H1 (cell line): ENCODE measurements at regions not wholly inside any gene's neighbourhood (a gene's known extent, or its start where the extent isn't known, plus 50 kb on each side); places are given as distances from the start of the nearest gene placed in this dataset.

ENCODE experiments used
- CTCF ChIA-PET: fragments of 300-600 bp; sonication (Branson Sonifier 250); formaldehyde crosslinking; loops from one replicate; lab custom pipeline; 2021; ENCODE audit not compliant: partially characterized antibody; lab: Charles Lee
- POLR2A ChIA-PET: fragments of 300-600 bp; sonication (Branson Sonifier 250); formaldehyde crosslinking; loops from one replicate; lab custom pipeline; 2021; ENCODE audit warnings: inconsistent platforms; ENCODE audit not compliant: partially characterized antibody; lab: Charles Lee
- DNase-seq, 2 experiments: peaks; one replicate each; pipeline versions ENCODE4 v3.0.0 to v3.0.0-alpha.2; 2010 to 2022; ENCODE audit warnings: low spot score in 2 of 2, low read depth in 1 of 2, mixed read lengths in 1 of 2
- FAIRE-seq: peaks from 2 replicates; lab custom pipeline; 2011; peaks lifted over from hg19 to GRCh38; lab: Jason Lieb, UNC
- H2AFZ ChIP-seq: 2 replicates; pipeline ENCODE4 v1.8.1; 2012; ENCODE audit warnings: low read length, inconsistent platforms
- H2AK5ac ChIP-seq: 2 replicates; pipeline ENCODE4 v1.6.1; 2013; ENCODE audit warnings: low read depth, low read length
- H2BK120ac ChIP-seq: replicated peaks from 2 replicates; pipeline ENCODE3; 2013; ENCODE audit warnings: low read depth, low read length, inconsistent platforms
- H2BK12ac ChIP-seq: 2 replicates; pipeline ENCODE4 v1.6.1; 2013; ENCODE audit warnings: low read depth, low read length
- H2BK15ac ChIP-seq: 2 replicates; pipeline ENCODE4 v1.6.1; 2013; ENCODE audit warnings: low read length
- H2BK20ac ChIP-seq: 2 replicates; pipeline ENCODE4 v1.6.1; 2013; ENCODE audit warnings: low read length
- H2BK5ac ChIP-seq: 2 replicates; pipeline ENCODE4 v1.6.1; 2013; ENCODE audit warnings: low read depth, low read length
- H3K14ac ChIP-seq: 2 replicates; pipeline ENCODE4 v1.6.1; 2013; ENCODE audit warnings: inconsistent platforms; ENCODE audit not compliant: insufficient read length
- H3K18ac ChIP-seq: 2 replicates; pipeline ENCODE4 v1.6.1; 2013; ENCODE audit warnings: low read length; ENCODE audit errors: extremely low read depth
- H3K23ac ChIP-seq: 2 replicates; pipeline ENCODE4 v1.6.1; 2013; ENCODE audit warnings: inconsistent platforms; ENCODE audit not compliant: insufficient read length
- H3K23me2 ChIP-seq: 2 replicates; pipeline ENCODE4 v1.6.1; 2013; ENCODE audit warnings: low read depth, low read length
- H3K27ac ChIP-seq: 2 replicates; pipeline ENCODE4 v1.6.1; 2011; ENCODE audit warnings: low read depth, low read length, inconsistent platforms
- H3K27me3 ChIP-seq, 4 experiments: replicated peaks in 1 of 4; 1 replicate in 1 of 4; 2 replicates in 3 of 4; pipeline versions ENCODE4 v1.6.1 to v1.8.1; 2011 to 2013; ENCODE audit warnings: low read length in 3 of 4, mild to moderate bottlenecking in 3 of 4, inconsistent platforms in 2 of 4, mixed read lengths in 2 of 4, moderate library complexity in 1 of 4; ENCODE audit not compliant: control insufficient read depth in 3 of 4, insufficient read depth in 3 of 4; ENCODE audit errors: extremely low read depth in 1 of 4
- H3K36me3 ChIP-seq, 4 experiments: 2 replicates each; pipeline versions ENCODE4 v1.6.1 to v1.8.1; 2011 to 2013; ENCODE audit warnings: mild to moderate bottlenecking in 4 of 4, low read length in 3 of 4, moderate library complexity in 2 of 4, control low read depth in 1 of 4, inconsistent platforms in 1 of 4; ENCODE audit not compliant: insufficient read depth in 4 of 4, control insufficient read depth in 2 of 4
- H3K4ac ChIP-seq: replicated peaks from 2 replicates; pipeline ENCODE3; 2013; ENCODE audit warnings: low read length, low read depth, mixed read lengths, inconsistent platforms; ENCODE audit not compliant: insufficient read length
- H3K4me1 ChIP-seq, 4 experiments: replicated peaks in 1 of 4; 1 replicate in 1 of 4; 2 replicates in 3 of 4; pipeline versions ENCODE4 v1.6.1 to v1.8.1; 2011 to 2013; ENCODE audit warnings: low read length in 3 of 4, inconsistent platforms in 2 of 4, mixed read lengths in 1 of 4; ENCODE audit not compliant: insufficient read depth in 4 of 4, control insufficient read depth in 3 of 4
- H3K4me2 ChIP-seq, 2 experiments: 2 replicates each; pipeline versions ENCODE4 v1.6.1 to v1.8.1; 2011 to 2013; ENCODE audit warnings: low read depth in 2 of 2, low read length in 2 of 2, control low read depth in 1 of 2, inconsistent platforms in 1 of 2, mild to moderate bottlenecking in 1 of 2; ENCODE audit not compliant: insufficient read depth in 1 of 2
- H3K4me3 ChIP-seq, 4 experiments: fragments of 200-600, 300-600 bp in 1 of 4; sonication (generic), shearing (Covaris generic), sonication (Bioruptor Twin) in 1 of 4; 2 replicates each; pipeline versions ENCODE4 v1.5.1 to v1.8.1; 2011 to 2016; ENCODE audit warnings: low read length in 4 of 4, low read depth in 3 of 4, control low read depth in 2 of 4, inconsistent platforms in 2 of 4, mild to moderate bottlenecking in 2 of 4, mixed read lengths in 1 of 4, moderate library complexity in 1 of 4; ENCODE audit not compliant: insufficient read depth in 2 of 4; ENCODE audit errors: extremely low read depth in 1 of 4
- H3K56ac ChIP-seq: replicated peaks from 2 replicates; pipeline ENCODE3; 2013; ENCODE audit warnings: low read depth, mild to moderate bottlenecking, mixed read lengths, low read length, inconsistent platforms; ENCODE audit not compliant: insufficient read length
- H3K79me1 ChIP-seq: 2 replicates; pipeline ENCODE4 v1.6.1; 2013; ENCODE audit warnings: low read depth, low read length, control low read depth
- H3K79me2 ChIP-seq, 2 experiments: 2 replicates each; pipeline versions ENCODE4 v1.6.1 to v1.8.1; 2012 to 2013; ENCODE audit warnings: low read length in 2 of 2, mild to moderate bottlenecking in 2 of 2, inconsistent platforms in 1 of 2; ENCODE audit not compliant: insufficient read depth in 2 of 2, control insufficient read depth in 1 of 2
- H3K9ac ChIP-seq, 4 experiments: replicated peaks in 1 of 4; 1 replicate in 1 of 4; 2 replicates in 3 of 4; pipeline versions ENCODE4 v1.6.1 to v1.8.1; 2011 to 2013; ENCODE audit warnings: low read depth in 3 of 4, low read length in 3 of 4, control low read depth in 2 of 4, mild to moderate bottlenecking in 2 of 4, moderate library complexity in 2 of 4, inconsistent platforms in 1 of 4; ENCODE audit errors: extremely low read depth in 1 of 4
- H3K9me3 ChIP-seq, 2 experiments: 2 replicates each; pipeline versions ENCODE4 v1.6.1 to v1.8.1; 2012 to 2013; ENCODE audit warnings: mild to moderate bottlenecking in 2 of 2, moderate library complexity in 2 of 2, control low read depth in 1 of 2, inconsistent platforms in 1 of 2, low read depth in 1 of 2, low read length in 1 of 2, mixed read lengths in 1 of 2; ENCODE audit not compliant: insufficient read depth in 2 of 2
- H4K20me1 ChIP-seq, 2 experiments: replicated peaks in 1 of 2; 2 replicates each; pipeline versions ENCODE3 to v1.8.1; 2011 to 2013; ENCODE audit warnings: inconsistent platforms in 2 of 2, low read length in 2 of 2, mild to moderate bottlenecking in 1 of 2; ENCODE audit not compliant: insufficient read depth in 2 of 2, control insufficient read depth in 1 of 2
- H4K5ac ChIP-seq: 2 replicates; pipeline ENCODE4 v1.6.1; 2013; ENCODE audit warnings: low read length, low read depth, mixed read lengths, inconsistent platforms; ENCODE audit not compliant: insufficient read length
- H4K8ac ChIP-seq: 2 replicates; pipeline ENCODE4 v1.8.0; 2013; ENCODE audit warnings: mild to moderate bottlenecking, moderate library complexity, low read length, inconsistent platforms; ENCODE audit not compliant: insufficient read depth; ENCODE audit errors: extremely low read depth
- H4K91ac ChIP-seq: replicated peaks from 2 replicates; pipeline ENCODE3; 2013; ENCODE audit warnings: low read length, mixed read lengths, inconsistent platforms; ENCODE audit not compliant: insufficient read length
- RNF2 ChIP-seq: fragments of 200-900, 300-1000 bp; sonication (generic); IDR thresholded peaks from 2 replicates; pipeline ENCODE4 v1.7.1; 2016; ENCODE audit warnings: borderline replicate concordance, low read depth, mild to moderate bottlenecking, antibody characterized with exemption, low read length; ENCODE audit not compliant: poor library complexity, severe bottlenecking; ENCODE audit errors: missing control alignments
- WGBS, 2 experiments: shearing (Covaris generic) in 1 of 2; methylation state at CpG; one replicate each; pipeline versions ENCODE4 v1.1.6 to v1.1.7; 2013 to 2015; ENCODE audit warnings: low lambda C conversion rate in 2 of 2, mixed read lengths in 2 of 2, inconsistent platforms in 1 of 2, low coverage in 1 of 2, missing lambda C conversion rate in 1 of 2; ENCODE audit not compliant: insufficient replicate concordance in 2 of 2, insufficient coverage in 1 of 2, insufficient read length in 1 of 2; ENCODE audit errors: extremely low coverage in 1 of 2, missing lambda C conversion rate in 1 of 2; 5-methylcytosine and 5-hydroxymethylcytosine counted together

GRCh38 chr2:118225666-118226065 is 137.4 kb downstream of the INSIG2 start:
- no peak for TF ChIP-seq RNF2
- Histone ChIP-seq H3K18ac (peak overlapping the region; percentile 66; the same call in 1 of the 2 replicates), H3K4me1 (peaks cover 0 to 7% (median 5%) of the 10 kb centered on the region in 4 experiments; a peak in 5 of 7 replicates), H4K8ac (no peak overlapping the region), H3K79me1 (no peaks in the 10 kb centered on the region), H3K14ac (no peak overlapping the region), H2BK120ac (no peak overlapping the region), H3K79me2 (no peaks in the 10 kb centered on the region), H3K23me2 (peaks cover 15% of the 10 kb centered on the region), H2AK5ac (no peak overlapping the region), H3K36me3 (no peaks in the 10 kb centered on the region), H3K56ac (no peak overlapping the region), H2BK12ac (no peak overlapping the region), H2BK15ac (no peak overlapping the region), H3K27me3 (peaks cover 0 to 22% (median 16%) of the 10 kb centered on the region in 4 experiments; a peak in 6 of 7 replicates), H3K27ac (no peak overlapping the region), H3K9ac (no peak overlapping the region), H4K20me1 (no peaks in the 10 kb centered on the region), H2AFZ (no peak overlapping the region), H3K4me2 (no peak overlapping the region; a peak in 1 of 4 replicates), H2BK20ac (no peak overlapping the region), H3K4me3 (no peak overlapping the region), H3K9me3 (no peaks in the 10 kb centered on the region), H3K23ac (no peak overlapping the region), H4K5ac (no peak overlapping the region), H4K91ac (no peak overlapping the region), H2BK5ac (no peak overlapping the region), H3K4ac (no peak overlapping the region)
- FAIRE-seq (no peak), DNase-seq (peak in 1 of 2 experiments; percentile 33)
- CTCF ChIA-PET: interaction anchor here (1.1 to 2.9 kb wide), 4 partner anchors 44 to 636 kb away, joined by 3 to 16 read pairs (median 5); no protein-coding TSS in a partner anchor
- WGBS, 2 experiments: 60% methylated on average over 9 of the region's 9 CpGs; no CpG with 5 or more reads in 1 of the 2 experiments
- POLR2A ChIA-PET: no interaction called here
